Nephron (organoid): ENCODE measurements at regions not wholly inside any gene's neighbourhood (a gene's known extent, or its start where the extent isn't known, plus 50 kb on each side); places are given as distances from the start of the nearest gene placed in this dataset.
"Not testable (repeated sequence)": the region's sequence is repeated elsewhere in the genome, so short reads cannot be mapped to it uniquely, and the experiment has no call there.

Experiments
- H3K27ac Mint-ChIP-seq, 3 experiments: 2 replicates each; pipeline ENCODE4 v1.8.0; 2020; ENCODE audit warnings: mixed read lengths in 3 of 3, mild to moderate bottlenecking in 2 of 3, moderate library complexity in 1 of 3
- H3K27me3 Mint-ChIP-seq: 2 replicates; pipeline ENCODE4 v1.8.0; 2021; ENCODE audit warnings: low read depth, mild to moderate bottlenecking, moderate library complexity, mixed read lengths
- H3K36me3 Mint-ChIP-seq: 2 replicates; pipeline ENCODE4 v1.8.0; 2020; ENCODE audit warnings: low read depth, mixed read lengths
- H3K4me1 Mint-ChIP-seq: 2 replicates; pipeline ENCODE4 v1.8.0; 2020; ENCODE audit warnings: mixed read lengths
- H3K4me3 Mint-ChIP-seq, 3 experiments: 2 replicates each; pipeline ENCODE4 v1.8.0; 2020; ENCODE audit warnings: mild to moderate bottlenecking in 3 of 3, mixed read lengths in 3 of 3, moderate library complexity in 2 of 3
- H3K9me3 Mint-ChIP-seq: 2 replicates; pipeline ENCODE4 v1.8.0; 2020; ENCODE audit warnings: mixed read lengths
- CTCF ChIP-seq, 3 experiments: fragments of 200-600 bp; sonication (generic); IDR thresholded peaks; one replicate each; pipeline ENCODE4 v1.5.0; 2021; ENCODE audit warnings: antibody characterized with exemption in 3 of 3; ENCODE audit not compliant: unreplicated experiment in 3 of 3

GRCh38 chr13:60274655-60275054, 110.9 kb upstream of the DIAPH3 start:
- no peak for TF ChIP-seq CTCF (IDR thresholded peaks at IDR 0.05; ENCODE audit: unreplicated experiment in 3 of 3)
- Mint-ChIP-seq H3K4me1 (no peaks in the 10 kb centered on the region), H3K9me3 (no peaks in the 10 kb centered on the region), H3K27me3 (peaks cover 5% of the 10 kb centered on the region), H3K4me3 (no peak overlapping the region), H3K27ac (no peak overlapping the region), H3K36me3 (no peaks in the 10 kb centered on the region)

- H3K27me3 Mint-ChIP-seq = peaks cover 5% of the 10 kb centered on the region
- no peak overlapping the region for H3K27ac Mint-ChIP-seq
- no peak overlapping the region for H3K4me3 Mint-ChIP-seq
- no peaks in the 10 kb centered on the region for H3K4me1 Mint-ChIP-seq
- no peak for TF ChIP-seq CTCF (IDR thresholded peaks at IDR 0.05; ENCODE audit: unreplicated experiment in 3 of 3)
- no peaks in the 10 kb centered on the region for H3K36me3 Mint-ChIP-seq
- no peaks in the 10 kb centered on the region for H3K9me3 Mint-ChIP-seq
Measured at GRCh38 chr13:60275208-60275607, 111.5 kb upstream of the DIAPH3 start.

GRCh38 chr13:60280524-60280923, 116.5 kb upstream of the TDRD3 start:
- H3K9me3 Mint-ChIP-seq, H3K27ac Mint-ChIP-seq, H3K4me3 Mint-ChIP-seq, H3K36me3 Mint-ChIP-seq, H3K27me3 Mint-ChIP-seq: not testable (repeated sequence)
- peaks cover 10% of the 10 kb centered on the region for H3K4me1 Mint-ChIP-seq

- Mint-ChIP-seq H3K27ac (peak overlapping the region; percentile 10 to 37 (median 34)), H3K27me3 (no peaks in the 10 kb centered on the region), H3K4me3 (no peak overlapping the region), H3K36me3 (no peaks in the 10 kb centered on the region), H3K4me1 (peaks cover 10% of the 10 kb centered on the region), H3K9me3 (peaks cover 5% of the 10 kb centered on the region)
- TF ChIP-seq CTCF (IDR thresholded peaks at IDR 0.05; ENCODE audit: unreplicated experiment in 3 of 3) = no peak
Measured at GRCh38 chr13:60282186-60282585, 114.8 kb upstream of the TDRD3 start.

DNA sequence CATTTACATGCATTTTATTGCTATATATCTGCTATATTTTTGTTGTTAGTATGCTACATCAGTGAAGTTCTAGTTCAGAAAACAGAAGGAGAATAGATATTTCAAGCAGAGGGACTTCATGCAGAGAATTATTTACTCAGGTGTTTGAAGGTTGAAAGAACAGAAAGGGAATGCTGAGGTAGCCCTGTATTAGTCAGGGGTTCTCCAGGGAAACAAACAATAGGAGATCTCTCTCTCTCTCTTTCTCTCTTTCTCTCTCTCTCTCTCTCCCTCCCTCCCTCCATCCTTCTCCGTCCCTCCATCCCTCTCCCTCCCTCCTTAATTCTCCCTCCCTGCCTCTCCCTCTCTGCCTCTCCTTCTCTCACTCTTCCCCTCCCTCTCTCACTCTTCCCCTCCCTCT, 114.3 kb upstream of the TDRD3 start:
- TF ChIP-seq CTCF (IDR thresholded peaks at IDR 0.05; ENCODE audit: unreplicated experiment in 3 of 3) = no peak
- Mint-ChIP-seq H3K36me3 (no peaks in the 10 kb centered on the region), H3K9me3 (peaks cover 5% of the 10 kb centered on the region), H3K4me3 (no peak overlapping the region), H3K4me1 (peaks cover 10% of the 10 kb centered on the region), H3K27me3 (no peaks in the 10 kb centered on the region), H3K27ac (peak overlapping the region; percentile 10 to 37 (median 34))

DNA sequence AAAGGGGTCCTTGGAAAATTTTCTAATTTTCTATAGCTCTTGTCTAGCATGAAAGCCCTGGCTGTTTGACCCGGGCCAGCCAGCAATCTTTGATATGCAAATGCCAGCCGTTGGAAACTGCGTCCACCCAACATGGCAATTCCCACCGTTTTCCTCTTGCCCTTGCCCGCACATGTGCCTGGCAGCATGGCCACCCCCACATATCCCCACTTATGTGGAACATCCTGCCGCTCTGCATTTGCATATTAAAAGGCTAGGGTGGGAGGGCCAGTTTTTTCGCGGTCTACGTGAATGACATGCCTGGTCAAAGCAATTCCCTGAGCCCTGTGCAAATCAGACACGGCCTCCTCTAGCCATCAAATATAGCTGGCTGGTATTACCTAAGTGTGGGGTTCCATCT, 110.3 kb upstream of the TDRD3 start:
- H3K27ac Mint-ChIP-seq = no peak overlapping the region
- no peak overlapping the region for H3K4me3 Mint-ChIP-seq
- H3K36me3 Mint-ChIP-seq = no peaks in the 10 kb centered on the region
- H3K4me1 Mint-ChIP-seq = peaks cover 9% of the 10 kb centered on the region
- no peak for TF ChIP-seq CTCF (IDR thresholded peaks at IDR 0.05; ENCODE audit: unreplicated experiment in 3 of 3)
- peaks cover 5% of the 10 kb centered on the region for H3K9me3 Mint-ChIP-seq
- H3K27me3 Mint-ChIP-seq = peaks cover 7% of the 10 kb centered on the region
